Fibroblast of peridontal ligament (primary cell): ENCODE measurements at regions not wholly inside any gene's neighbourhood (a gene's known extent, or its start where the extent isn't known, plus 50 kb on each side); places are given as distances from the start of the nearest gene placed in this dataset.
"Not testable (repeated sequence)": the region's sequence is repeated elsewhere in the genome, so short reads cannot be mapped to it uniquely, and the experiment has no call there.

Source experiments
- DNase-seq: peaks from one replicate; pipeline ENCODE4 v3.0.0-alpha.2; 2010; ENCODE audit errors: extremely low read depth

DNA sequence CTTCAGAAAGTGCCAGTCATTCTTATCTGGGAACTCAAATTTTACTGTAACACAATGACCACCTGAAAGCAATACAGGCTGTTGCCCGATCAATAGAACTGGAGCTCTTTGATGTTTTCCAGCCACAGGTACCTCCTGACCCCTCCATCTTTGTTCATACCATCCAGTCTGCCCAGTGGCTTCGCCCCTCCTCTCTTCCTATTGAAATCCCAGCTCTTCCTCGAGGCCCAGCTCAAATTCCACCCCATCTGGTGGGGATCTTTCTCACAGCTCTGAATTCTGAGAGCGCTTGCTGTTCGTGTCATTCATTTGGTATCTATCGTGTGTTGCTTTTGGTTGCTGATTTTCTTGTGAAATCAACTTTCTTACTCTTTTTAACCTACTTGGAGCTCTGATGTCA, 87.9 kb upstream of the CNKSR3 start:
- DNase-seq = no peak

DNA sequence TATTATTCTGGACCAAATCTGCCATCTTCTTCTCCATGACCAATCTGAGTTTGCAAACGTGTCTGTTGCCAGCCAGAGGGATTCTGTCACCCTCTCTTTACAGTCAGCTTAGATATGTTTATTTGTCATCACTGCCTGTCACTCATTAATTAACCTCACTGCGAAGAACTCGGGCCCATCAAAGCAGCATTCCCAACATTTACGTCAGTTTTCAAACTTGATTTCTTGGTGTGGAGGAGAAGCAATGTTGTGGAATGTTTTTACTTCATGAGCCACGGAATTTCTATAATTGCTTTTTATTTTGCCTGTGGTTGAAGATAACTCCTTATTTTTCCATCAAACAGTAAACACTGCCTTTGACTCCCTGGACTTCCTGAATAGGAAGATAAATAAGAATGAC, 91.8 kb upstream of the CNKSR3 start:
- DNase-seq = peak; percentile 37

DNA sequence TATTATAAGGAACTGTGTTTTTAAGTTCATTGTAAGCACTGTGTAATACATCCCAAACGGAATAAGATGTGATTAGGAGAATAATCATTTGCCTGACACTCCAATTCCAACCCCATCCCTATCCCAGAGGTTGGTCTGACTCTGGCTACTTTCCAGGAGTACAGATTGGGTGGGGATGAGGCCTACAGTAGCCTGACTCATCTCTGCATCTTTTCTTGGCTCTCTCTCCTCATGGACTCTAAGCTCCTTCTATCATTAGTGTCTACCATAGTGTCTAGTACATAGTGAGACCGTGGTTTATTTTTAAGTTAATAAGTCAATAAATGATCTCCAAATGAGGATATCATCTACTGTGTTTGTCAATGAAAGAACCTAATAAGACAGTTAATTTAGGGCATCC, 92.2 kb upstream of the CNKSR3 start:
- DNase-seq = peak; percentile 35

DNA sequence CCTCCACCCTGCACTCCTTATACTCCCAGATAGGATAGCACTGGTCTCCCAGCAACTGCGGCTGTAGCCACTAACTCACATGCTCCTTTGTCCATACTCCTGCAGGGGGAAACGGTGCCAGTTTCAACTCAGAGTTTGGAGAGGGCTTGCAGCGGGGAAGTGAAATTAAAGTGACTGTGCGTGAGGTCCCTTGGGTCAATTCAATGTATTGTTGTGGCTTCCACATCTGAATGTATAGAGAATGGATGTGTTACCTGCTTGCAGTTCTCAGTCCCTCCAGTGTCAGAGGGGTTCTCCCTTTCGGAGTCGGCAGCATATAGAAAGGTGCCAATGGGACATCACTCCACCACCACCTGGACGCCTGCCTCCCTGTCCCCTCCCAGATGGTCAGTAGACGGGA, 93.6 kb upstream of the CNKSR3 start:
- DNase-seq = no peak

DNA sequence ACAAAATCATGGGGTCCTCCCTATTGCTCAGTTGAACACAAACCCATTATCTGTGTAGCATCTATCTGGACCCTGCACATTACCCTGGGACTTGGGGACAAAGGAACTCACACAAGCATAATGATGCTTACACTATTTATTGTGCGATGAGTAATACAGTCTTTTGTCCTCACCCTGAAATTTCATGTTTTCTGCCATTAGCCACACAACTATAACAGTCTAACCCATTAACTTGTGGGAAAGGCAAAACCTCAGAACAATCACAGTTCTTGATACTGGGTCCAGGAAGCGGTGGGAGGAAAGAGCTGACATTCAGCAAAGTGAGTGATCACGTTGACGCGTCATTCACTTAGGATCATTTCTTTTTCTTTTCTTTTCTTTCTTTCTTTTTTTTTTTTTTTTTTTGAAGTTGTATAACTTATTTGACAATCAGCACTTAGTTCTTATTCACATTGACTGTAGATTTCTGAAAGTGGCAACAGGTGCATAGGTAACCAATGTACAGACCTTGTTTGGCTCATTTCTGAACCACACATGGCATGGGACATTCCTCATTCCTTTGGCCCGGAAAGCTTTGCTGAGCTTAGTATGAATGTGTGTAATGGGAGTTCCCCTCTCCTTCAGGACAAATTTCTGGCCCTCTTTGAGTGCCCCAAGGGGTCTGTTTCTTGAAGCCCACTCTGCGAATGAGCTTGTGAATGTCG, 94.8 kb upstream of the CNKSR3 start:
- peak; percentile 18 for DNase-seq

DNA sequence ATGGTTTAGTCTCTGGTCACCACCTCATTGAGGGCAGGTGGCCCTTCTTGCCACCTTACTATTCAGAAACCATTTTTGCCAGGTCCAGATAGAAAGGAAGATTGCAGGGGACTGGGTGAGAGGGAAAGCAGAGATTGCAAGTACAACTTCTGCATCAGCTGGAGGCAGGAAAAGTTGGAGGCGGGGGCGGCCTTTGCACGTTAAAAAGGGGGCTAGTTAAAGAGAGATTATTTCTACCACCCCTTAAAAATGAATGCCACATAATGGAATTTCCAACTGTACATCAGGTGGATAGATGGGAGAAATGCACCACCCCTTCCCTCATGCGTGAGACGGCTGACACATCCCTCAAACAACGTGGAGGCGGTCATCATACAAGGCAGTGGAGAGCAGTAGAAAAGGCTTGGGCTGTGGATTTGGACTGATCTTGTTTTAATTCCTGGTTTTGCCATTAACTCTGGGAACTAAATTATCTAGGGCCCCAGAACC, 95.4 kb upstream of the CNKSR3 start:
- DNase-seq = no peak

DNA sequence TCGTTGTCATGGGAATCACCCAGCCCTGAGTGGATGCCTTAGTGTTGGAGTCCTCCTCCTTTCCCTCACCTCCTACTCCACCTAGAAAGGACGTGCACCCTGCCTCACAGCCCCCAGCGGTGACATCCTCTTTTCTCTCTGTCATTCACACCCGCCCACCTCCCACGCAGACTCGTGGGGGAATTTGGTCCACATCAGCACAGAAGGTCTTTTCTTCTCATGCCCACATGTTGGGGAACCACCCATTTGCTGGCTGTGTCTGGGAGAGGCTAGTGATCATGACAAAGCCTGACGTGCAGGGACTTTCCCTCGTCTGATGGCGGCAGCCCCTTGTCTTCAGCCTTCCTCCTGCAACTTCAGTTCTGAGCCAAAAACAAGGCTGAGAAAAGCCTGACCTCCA, 96.0 kb upstream of the CNKSR3 start:
- no peak for DNase-seq

DNA sequence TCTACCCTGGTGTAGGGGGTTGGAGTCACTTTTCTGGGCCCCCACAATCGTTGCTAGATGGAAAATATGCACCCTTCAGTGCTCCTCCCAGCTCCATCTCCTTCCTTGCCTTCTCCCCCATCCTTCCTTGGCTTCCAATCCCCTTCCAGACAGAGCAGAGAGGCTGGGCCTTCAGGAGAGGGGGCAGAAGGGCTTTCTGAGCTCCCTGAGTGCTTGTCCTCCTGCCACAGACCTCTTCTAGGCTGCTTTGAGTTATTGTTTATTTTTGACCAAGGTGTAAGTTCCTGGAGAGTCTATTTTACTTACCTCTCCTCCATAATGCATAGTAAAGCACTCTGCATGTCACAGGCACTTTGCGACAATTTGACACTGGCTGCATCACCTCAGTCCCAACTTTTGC, 96.4 kb upstream of the CNKSR3 start:
- DNase-seq = no peak

DNA sequence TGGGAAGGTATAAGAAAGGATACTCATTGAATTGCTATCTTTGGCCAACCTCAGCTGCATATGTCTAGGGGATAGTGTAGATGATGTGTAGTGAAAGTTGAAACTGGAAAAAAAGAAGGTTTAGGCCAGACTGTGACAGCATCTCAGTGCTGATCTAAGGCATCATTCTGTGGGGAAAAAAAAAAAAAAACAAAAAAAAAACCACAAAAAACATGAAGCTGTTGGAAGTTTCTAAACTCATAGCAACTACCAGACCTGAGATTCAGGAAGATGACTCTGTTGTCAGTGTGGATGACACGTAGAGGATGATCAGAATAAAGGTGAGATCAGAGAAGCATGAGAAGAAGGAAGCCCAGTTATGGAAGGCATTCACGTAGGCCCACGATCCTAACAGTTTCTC, 100.8 kb upstream of the CNKSR3 start:
- no peak for DNase-seq

DNA sequence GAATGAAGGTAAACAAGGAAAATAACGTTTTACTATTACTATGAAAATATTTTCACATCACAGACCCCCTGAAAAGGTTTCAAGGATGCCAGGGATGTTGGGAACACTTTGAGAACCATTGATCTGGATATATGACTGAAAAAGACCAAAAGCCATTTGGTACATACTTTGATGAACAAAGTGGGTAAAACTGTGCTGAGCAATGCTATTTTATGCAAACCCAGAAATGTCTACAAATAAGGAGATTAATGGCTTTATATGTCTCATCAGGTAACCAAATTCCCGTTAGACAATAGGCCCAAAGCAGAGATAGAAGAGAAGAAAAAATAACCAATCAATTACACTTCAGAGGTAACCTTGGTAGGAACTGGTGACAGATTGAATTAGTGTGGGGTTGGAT, 101.4 kb upstream of the CNKSR3 start:
- no peak for DNase-seq

DNA sequence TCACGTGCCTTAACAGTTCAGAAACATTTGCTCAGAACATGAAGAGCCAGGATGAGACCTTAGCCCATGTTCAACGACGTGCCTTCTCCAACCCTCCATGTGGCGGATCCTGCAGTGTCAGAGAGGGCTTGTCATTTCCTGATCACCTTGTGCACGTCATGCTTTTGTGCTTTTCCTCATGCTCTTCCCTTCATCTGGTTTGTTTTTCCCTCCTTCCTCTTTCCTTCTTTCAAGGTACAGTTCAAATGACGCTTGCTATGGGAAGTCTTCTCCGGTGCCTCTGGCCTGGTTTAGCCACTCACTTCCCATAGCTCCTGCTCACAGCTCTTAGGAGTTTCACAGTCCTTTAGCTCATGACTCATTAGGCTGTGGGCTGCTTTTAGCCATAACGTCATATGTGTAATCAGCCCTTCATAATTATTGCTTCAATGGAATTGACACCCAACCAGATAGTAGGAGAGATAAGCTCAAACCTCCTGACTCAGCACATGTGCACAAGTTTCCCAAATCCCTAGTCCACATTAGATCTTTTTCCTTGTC, 102.7 kb upstream of the CNKSR3 start:
- peak; percentile 60 for DNase-seq

DNA sequence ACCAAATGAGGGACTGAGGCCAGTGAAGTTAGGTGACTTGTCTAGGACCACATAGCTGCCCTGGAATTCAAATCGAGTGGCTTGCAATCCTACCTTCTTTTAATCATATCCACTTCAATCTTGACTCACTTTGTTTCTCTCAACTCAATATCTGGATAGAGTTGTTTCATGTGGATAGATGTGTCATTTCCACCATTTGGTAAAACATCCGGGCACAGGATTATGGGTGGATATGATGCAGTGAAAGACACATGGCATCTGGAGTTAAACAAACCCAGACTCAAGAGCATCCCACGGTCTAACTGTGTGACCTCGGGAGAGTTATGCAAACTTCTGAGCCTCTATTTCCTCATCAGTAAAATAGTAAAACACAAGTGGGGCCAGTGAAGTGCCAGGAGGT, 103.6 kb upstream of the CNKSR3 start:
- peak; percentile 32 for DNase-seq

DNA sequence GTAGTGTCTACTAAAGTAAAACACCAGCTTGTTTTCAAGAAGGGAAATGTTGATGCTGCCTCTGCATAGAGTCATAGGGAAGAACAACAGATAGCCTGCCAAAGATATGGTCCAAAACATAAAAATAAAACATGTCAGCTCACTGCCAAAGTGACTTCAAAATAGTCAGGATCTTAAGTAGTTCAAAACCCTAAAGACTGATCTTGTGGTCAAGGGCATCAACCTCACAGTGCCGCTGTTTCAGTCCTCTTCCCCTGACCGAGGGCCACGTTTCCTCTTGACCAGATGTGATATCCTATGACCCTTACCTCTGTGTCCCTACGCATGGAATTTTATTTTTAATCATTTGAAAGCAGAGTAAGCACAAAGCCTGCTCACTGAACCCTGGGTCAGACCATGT, 104.2 kb upstream of the CNKSR3 start:
- DNase-seq = no peak

DNA sequence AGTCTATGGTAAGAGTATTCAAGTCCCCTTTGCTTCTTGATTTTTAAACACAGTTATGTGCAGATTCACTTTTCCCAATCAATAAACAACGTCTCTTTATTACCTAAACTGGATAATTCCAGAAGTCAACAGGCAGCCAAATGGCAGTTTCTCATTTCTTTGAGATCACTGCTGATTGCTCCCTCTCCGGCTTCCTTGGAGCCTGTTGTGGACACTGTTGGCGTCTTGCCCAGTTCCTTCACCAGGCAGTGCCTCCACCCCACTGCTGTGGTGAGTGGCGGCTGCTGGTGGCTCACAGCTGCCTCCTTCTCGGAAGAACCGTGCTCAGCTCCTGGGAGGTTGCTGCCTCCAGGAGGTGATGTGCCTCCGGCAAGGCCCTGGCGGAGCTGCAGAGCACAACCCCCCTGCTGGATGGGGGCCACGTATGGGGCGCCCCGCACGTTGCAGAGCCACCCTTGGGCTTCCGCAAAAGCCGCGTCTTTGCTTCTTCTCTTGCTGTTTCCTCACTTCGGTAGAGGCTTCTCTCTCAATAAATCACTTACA, 105.1 kb upstream of the CNKSR3 start:
- peak; percentile 61 for DNase-seq

DNA sequence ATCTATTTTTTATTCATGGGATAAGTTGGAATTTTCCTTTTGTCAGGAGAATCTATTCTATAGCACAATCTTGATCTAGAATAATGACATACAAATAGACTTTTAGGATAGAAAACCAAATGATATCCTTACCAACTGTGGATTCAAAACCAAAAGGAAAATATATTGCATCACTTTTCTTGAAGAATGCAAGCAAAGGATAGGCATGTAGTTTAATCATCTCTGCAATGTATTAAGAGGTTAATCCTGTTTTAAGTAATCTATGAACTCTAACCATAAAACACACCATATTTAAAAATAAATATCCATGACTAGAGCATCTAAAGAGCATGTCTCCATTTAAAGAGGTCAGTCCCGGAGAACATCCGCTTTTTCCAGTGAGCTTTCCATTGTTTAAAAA, 106.7 kb upstream of the CNKSR3 start:
- peak; percentile 43 for DNase-seq

DNA sequence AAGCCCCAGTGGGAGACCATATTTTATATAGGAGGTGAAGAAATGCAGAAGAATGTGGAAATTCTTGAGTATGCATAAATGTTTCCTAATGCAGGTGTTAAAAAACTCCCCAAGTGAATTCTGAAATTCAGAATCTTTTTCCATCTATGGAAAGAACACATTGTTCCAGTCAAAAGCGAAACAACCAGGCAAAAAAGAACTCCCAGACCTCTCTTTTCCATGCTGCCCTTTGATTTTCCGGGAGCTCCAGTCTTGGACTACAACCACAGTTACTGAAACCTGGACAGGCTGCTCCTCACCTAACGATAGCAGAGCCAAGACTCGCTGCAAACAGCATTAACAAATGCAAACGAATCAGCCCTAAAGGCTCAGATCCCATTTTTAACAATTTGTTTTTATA, 108.7 kb upstream of the CNKSR3 start:
- DNase-seq = no peak

DNA sequence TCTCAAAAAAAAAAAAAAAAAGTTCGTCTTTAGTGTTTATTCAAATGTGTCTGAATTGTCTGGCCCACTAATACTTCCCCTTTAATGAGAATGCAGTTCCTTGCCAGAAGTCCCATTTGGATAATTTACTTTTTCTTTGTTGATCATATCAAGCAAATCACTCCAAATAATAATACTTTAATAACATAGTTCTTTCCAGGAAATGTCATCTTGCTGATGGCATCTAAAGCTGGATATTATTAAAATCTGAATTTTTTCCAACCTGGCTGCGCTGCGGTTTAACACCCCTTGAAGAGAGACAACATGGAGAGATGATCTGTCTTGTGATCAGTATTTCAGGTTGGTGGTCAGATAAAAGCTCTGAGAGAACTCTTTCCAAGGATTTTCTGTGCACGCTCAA, 111.2 kb upstream of the CNKSR3 start:
- DNase-seq = no peak

DNA sequence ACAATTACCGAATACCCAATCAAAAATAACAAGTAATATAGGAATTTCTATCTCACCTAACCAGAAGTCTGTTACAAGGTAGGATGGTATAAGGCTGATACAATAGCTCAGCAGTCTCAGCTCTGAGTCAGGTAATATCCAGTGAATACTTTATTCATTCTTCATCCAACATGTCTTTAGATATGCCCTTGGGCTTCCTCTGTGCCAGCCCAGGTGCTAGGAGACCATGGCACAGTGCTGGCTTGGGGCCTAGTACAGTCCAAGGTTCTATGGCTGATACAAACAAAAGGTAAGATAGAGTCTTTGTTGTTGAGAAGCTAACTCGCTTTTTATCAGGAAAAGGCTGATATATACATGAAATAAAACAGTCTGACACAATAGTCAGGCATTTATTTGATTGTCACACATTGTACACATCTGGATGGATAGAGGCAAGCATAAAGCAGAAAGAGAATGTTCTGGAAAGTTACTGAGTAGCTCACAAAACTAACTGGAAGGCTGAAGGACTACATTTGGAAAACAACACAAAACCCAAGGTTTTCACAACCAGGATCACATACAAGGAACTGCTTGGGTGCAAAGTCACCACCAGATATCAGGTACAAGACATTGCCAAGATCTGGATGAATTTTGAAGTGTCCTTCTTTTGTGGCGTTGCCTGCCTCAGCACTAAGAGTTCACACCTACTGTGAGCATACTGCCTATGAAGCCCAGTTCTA, 110.4 kb upstream of the SCAF8 start:
- DNase-seq = no peak

DNA sequence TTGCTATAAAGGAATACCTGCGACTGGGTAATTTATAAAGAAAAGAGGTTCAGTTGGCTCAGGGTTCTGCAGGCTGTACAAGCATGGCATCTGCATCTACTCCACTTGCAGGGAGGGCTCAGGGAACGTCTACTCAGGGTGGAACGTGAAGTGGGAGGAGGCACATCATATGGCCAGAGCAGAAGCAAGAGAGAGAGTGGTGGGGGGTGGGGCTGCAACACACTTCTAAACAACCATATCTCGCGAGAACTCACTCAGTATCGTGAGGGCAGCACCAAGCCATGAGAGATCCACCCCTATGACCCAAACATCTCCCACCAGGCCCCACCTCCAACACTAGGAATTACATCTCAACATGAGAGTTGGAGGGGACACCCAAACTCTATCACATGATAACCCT, 109.8 kb upstream of the SCAF8 start:
- no peak for DNase-seq

DNA sequence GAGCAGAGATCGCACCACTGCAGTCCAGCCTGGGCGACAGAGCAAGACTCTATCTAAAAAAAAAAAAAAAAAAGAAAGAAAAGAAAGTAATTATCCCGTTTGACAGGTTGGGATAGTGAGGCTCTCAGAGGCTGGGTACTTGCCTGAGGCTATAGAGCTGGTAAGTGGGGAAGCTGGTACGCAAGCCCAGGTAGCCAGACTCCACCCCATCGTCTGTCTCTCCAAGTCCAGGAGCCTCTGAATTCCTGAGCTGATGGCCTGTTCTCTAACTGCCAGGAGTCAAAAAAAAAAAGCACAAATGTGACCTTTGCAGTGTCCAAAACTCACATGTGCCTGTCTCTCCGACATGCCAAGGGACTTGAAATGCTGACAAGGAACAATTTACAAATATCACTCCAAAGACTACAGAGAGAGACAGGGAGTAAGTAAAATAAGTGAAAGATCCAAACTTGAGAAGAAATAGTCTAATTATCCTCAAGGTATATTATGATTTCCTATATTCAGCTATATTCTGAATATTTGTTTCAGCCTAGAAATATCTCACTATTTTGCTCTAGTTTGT, 109.1 kb upstream of the SCAF8 start:
- DNase-seq = no peak

DNA sequence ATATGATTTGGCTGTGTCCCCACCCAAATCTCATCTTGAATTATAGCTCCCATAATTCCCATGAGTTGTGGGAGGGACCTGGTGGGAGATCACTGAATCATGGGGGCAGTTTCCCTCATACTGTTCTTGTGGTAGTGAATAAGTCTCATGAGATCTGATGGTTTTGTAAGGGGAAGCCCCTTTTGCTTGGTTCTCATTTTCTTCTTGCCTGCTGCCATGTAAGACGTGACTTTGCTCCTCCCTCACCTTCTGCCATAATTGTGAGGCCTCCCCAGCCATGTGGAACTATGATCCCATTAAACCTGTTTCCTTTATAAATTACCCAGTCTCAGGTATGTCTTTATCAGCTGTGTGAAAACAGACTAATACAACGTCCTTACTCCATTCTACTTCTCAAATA, 108.5 kb upstream of the SCAF8 start:
- DNase-seq = not testable (repeated sequence)

DNA sequence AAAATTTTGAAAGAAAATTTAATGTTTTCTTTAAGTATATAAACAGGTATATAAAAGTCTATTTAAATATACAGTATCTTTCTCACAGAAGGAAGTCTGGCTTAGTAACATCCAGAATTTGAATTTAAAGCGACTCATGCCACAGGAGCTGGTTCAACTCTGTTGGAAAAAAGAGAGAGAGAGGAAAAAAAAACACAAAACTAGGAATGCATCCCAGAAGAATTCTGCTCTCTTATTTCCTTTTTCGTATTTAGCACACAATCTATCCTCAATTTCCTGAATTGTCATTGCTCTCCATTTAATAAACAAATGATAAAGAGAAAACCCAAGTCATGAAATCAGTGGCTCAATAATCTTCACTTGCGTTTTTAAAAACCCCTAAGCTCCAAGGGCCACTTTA, 107.5 kb upstream of the SCAF8 start:
- DNase-seq = no peak

DNA sequence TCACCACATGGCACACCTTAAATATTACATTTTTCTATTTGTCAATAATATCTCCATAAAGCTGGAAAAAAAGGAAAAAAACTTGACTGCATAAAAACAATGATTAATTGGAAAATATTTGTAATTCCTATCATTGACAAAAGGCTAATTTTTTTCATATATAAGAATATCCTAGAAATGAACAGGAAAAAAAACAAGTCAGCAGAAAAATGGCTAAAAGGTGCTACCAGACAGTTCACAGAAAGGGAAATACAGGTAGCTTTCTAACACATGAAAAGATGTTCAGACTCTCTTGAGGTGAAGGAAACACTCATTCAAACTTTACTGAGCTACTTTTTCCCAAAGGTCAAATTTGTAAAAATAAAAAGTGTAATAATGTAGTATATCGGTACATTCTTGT, 104.1 kb upstream of the SCAF8 start:
- DNase-seq = no peak
